Esophagus squamous epithelium (tissue), 5 donors: ENCODE measurements at regions not wholly inside any gene's neighbourhood (a gene's known extent, or its start where the extent isn't known, plus 50 kb on each side); places are given as distances from the start of the nearest gene placed in this dataset.
"Not testable (repeated sequence)": the region's sequence is repeated elsewhere in the genome, so short reads cannot be mapped to it uniquely, and the experiment has no call there.

Experiments
- DNase-seq: peaks from one replicate; lab custom pipeline; 2025; lab: John Stamatoyannopoulos, UW
- H3K27ac ChIP-seq, 4 donors: fragments of 200-600 bp; sonication (generic); one replicate each; pipeline ENCODE4 v1.5.1; 2016 to 2019; ENCODE audit warnings: mild to moderate bottlenecking in 1 of 4
- H3K27me3 ChIP-seq, 4 donors: fragments of 200-600 bp; sonication (generic); 1 replicate in 3 of 4; 2 replicates in 1 of 4; pipeline versions ENCODE4 v1.5.1 to v1.6.0; 2017 to 2021; ENCODE audit warnings: antibody characterized with exemption in 1 of 4
- H3K36me3 ChIP-seq, 3 donors: fragments of 200-600 bp; sonication (generic); one replicate each; pipeline ENCODE4 v1.5.1; 2016 to 2019
- H3K4me1 ChIP-seq, 3 donors: fragments of 200-600 bp; sonication (generic); one replicate each; pipeline ENCODE4 v1.5.1; 2017 to 2019
- H3K4me3 ChIP-seq, 4 donors: fragments of 200-600 bp; sonication (generic); 1 replicate in 3 of 4; 2 replicates in 1 of 4; pipeline ENCODE4 v1.5.1; 2016 to 2019; ENCODE audit warnings: mild to moderate bottlenecking in 2 of 4, moderate library complexity in 1 of 4
- H3K9me3 ChIP-seq, 3 donors: fragments of 200-600 bp; sonication (generic); one replicate each; pipeline ENCODE4 v1.5.1; 2016 to 2019
- CTCF ChIP-seq, 6 experiments: fragments of 450-650 bp in 4 of 6; fragments of 200-600 bp in 2 of 6; sonication (generic) in 2 of 6; IDR thresholded peaks; one replicate each; pipeline ENCODE4 v1.5.1; 2016 to 2019; ENCODE audit warnings: antibody characterized with exemption in 6 of 6, mild to moderate bottlenecking in 4 of 6, moderate library complexity in 4 of 6
- POLR2A ChIP-seq, 4 donors: fragments of 450-650 bp; IDR thresholded peaks; one replicate each; pipeline ENCODE4 v1.6.1; 2017; ENCODE audit warnings: antibody characterized with exemption in 4 of 4, mild to moderate bottlenecking in 4 of 4, moderate library complexity in 3 of 4
- WGBS, 2 donors: methylation state at CpG; one replicate each; pipeline ENCODE4 v1.1.5; 2018; 5-methylcytosine and 5-hydroxymethylcytosine counted together
- intact Hi-C: fragments of 100-400 bp; cut with DNase I; formaldehyde crosslinking; loops from one replicate; pipeline ENCODE4 v1.15.0; 2022
- donor health status: DM: yes; HTN: yes; CAD: no.

- Histone ChIP-seq H3K4me3 (no peak overlapping the region), H3K4me1 (no peaks in the 10 kb centered on the region), H3K9me3 (no peaks in the 10 kb centered on the region), H3K27me3 (no peaks in the 10 kb centered on the region), H3K27ac (no peak overlapping the region), H3K36me3 (no peaks in the 10 kb centered on the region)
- no peak for DNase-seq
- no peak for TF ChIP-seq CTCF (IDR thresholded peaks at IDR 0.05)
- no peak for TF ChIP-seq POLR2A (IDR thresholded peaks at IDR 0.05)
- intact Hi-C loops = no loop called here
- WGBS, 2 donors = 82 to 90% methylated on average over 2 of the region's 2 CpGs
These were observed 181.1 kb downstream of the SDHAF3 start for GRCh38 chr7:97298561-97298960.

GRCh38 chr7:97305589-97305988, 188.1 kb downstream of the SDHAF3 start:
- intact Hi-C loops = no loop called here
- DNase-seq = no peak
- no peaks in the 10 kb centered on the region for H3K4me1 ChIP-seq
- no peak overlapping the region for H3K27ac ChIP-seq
- WGBS, 2 donors = 79 to 80% methylated on average over 8 of the region's 8 CpGs
- H3K4me3 ChIP-seq = no peak overlapping the region
- no peaks in the 10 kb centered on the region for H3K27me3 ChIP-seq
- TF ChIP-seq POLR2A (IDR thresholded peaks at IDR 0.05) = no peak
- no peak for TF ChIP-seq CTCF (IDR thresholded peaks at IDR 0.05)
- no peaks in the 10 kb centered on the region for H3K36me3 ChIP-seq
- H3K9me3 ChIP-seq = no peaks in the 10 kb centered on the region

- Histone ChIP-seq H3K27me3 (no peaks in the 10 kb centered on the region), H3K4me1 (no peaks in the 10 kb centered on the region), H3K36me3 (no peaks in the 10 kb centered on the region), H3K4me3 (no peak overlapping the region), H3K9me3 (no peaks in the 10 kb centered on the region), H3K27ac (no peak overlapping the region)
- intact Hi-C loops = no loop called here
- DNase-seq = no peak
- 65 to 74% methylated on average over 3 of the region's 3 CpGs for WGBS, 2 donors
- TF ChIP-seq POLR2A (IDR thresholded peaks at IDR 0.05) (no peak), CTCF (IDR thresholded peaks at IDR 0.05) (no peak)
These were observed 190.1 kb downstream of the SDHAF3 start for GRCh38 chr7:97307521-97308108.

- H3K36me3 ChIP-seq = no peaks in the 10 kb centered on the region
- TF ChIP-seq POLR2A (IDR thresholded peaks at IDR 0.05) (no peak), CTCF (IDR thresholded peaks at IDR 0.05) (no peak)
- H3K4me3 ChIP-seq = no peak overlapping the region
- intact Hi-C loops = loop anchor here (10.0 kb wide), 1 partner anchor 61 kb away; no protein-coding TSS in a partner anchor
- H3K27ac ChIP-seq = no peak overlapping the region
- 21 to 53% methylated on average over 4 of the region's 4 CpGs for WGBS, 2 donors
- peaks cover 0 to 7% (median 0%) of the 10 kb centered on the region in 3 donors for H3K9me3 ChIP-seq
- H3K27me3 ChIP-seq = no peaks in the 10 kb centered on the region
- H3K4me1 ChIP-seq = no peaks in the 10 kb centered on the region
- DNase-seq = no peak
These were observed 196.4 kb downstream of the SDHAF3 start for GRCh38 chr7:97313900-97314299.

- intact Hi-C loops = loop anchor here (10.0 kb wide), 1 partner anchor 57 kb away; no protein-coding TSS in a partner anchor
- no peak overlapping the region for H3K27ac ChIP-seq
- TF ChIP-seq POLR2A (IDR thresholded peaks at IDR 0.05) (no peak), CTCF (IDR thresholded peaks at IDR 0.05) (no peak)
- no peaks in the 10 kb centered on the region for H3K27me3 ChIP-seq
- no peak overlapping the region for H3K4me3 ChIP-seq
- DNase-seq = no peak
- H3K9me3 ChIP-seq = peaks cover 0 to 7% (median 0%) of the 10 kb centered on the region in 3 donors
- H3K4me1 ChIP-seq = no peaks in the 10 kb centered on the region
- H3K36me3 ChIP-seq = no peaks in the 10 kb centered on the region
- WGBS, 2 donors = 41 to 69% methylated on average over 1 of the region's 1 CpG
These were observed 200.1 kb downstream of the SDHAF3 start for GRCh38 chr7:97317575-97317974.

- H3K4me3 ChIP-seq, H3K27me3 ChIP-seq, H3K36me3 ChIP-seq, H3K27ac ChIP-seq, H3K4me1 ChIP-seq, intact Hi-C loops, H3K9me3 ChIP-seq, DNase-seq: not testable (repeated sequence)
- whole genome bisulfite sequencing, 2 donors = 42 to 77% methylated on average over 2 to 5 of the region's 9 CpGs
These were observed 212.4 kb downstream of the SDHAF3 start for GRCh38 chr7:97329871-97330270.
